RWPE2 (cell line): ENCODE measurements at regions not wholly inside any gene's neighbourhood (a gene's known extent, or its start where the extent isn't known, plus 50 kb on each side); places are given as distances from the start of the nearest gene placed in this dataset.

ENCODE experiments used
- ATAC-seq: fragments of 200-7000 bp; cut with Tn5 transposase; 3 replicates; pipeline ENCODE4 v1.9.1; 2021; ENCODE audit warnings: low read depth
- DNase-seq: peaks from one replicate; pipeline ENCODE4 v3.0.0-alpha.2; 2020; ENCODE audit warnings: low spot score
- H3K27ac ChIP-seq: fragments of 450-650 bp; 2 replicates; pipeline ENCODE4 v1.5.1; 2017; ENCODE audit warnings: mild to moderate bottlenecking; ENCODE audit not compliant: poor library complexity, severe bottlenecking
- H3K27me3 ChIP-seq: fragments of 250-450 bp; sonication (Bioruptor Pico); 2 replicates; pipeline ENCODE4 v1.5.1; 2021; ENCODE audit warnings: mild to moderate bottlenecking, moderate library complexity; ENCODE audit not compliant: insufficient read depth, poor library complexity, severe bottlenecking
- H3K36me3 ChIP-seq: fragments of 250-450 bp; sonication (Bioruptor Pico); 2 replicates; pipeline ENCODE4 v1.5.1; 2020; ENCODE audit warnings: low read depth, mild to moderate bottlenecking, moderate library complexity
- H3K4me1 ChIP-seq: fragments of 250-450 bp; sonication (Bioruptor Pico); 2 replicates; pipeline ENCODE4 v1.5.1; 2021; ENCODE audit warnings: mild to moderate bottlenecking, moderate library complexity; ENCODE audit not compliant: insufficient read depth, poor library complexity, severe bottlenecking
- H3K4me3 ChIP-seq: fragments of 250-450 bp; sonication (Bioruptor Pico); 2 replicates; pipeline ENCODE4 v1.5.1; 2021; ENCODE audit warnings: mild to moderate bottlenecking, moderate library complexity; ENCODE audit not compliant: severe bottlenecking
- H3K9me3 ChIP-seq: fragments of 250-450 bp; sonication (Bioruptor Pico); 2 replicates; pipeline ENCODE4 v1.5.1; 2021; ENCODE audit warnings: mild to moderate bottlenecking, moderate library complexity; ENCODE audit not compliant: severe bottlenecking
- TF ChIP-seq, protein P1 (sequence below): fragments of 450-650 bp; IDR thresholded peaks from one replicate; pipeline ENCODE4 v1.5.1; 2017; ENCODE audit warnings: mild to moderate bottlenecking, moderate library complexity; ENCODE audit not compliant: poor library complexity, severe bottlenecking

DNA sequence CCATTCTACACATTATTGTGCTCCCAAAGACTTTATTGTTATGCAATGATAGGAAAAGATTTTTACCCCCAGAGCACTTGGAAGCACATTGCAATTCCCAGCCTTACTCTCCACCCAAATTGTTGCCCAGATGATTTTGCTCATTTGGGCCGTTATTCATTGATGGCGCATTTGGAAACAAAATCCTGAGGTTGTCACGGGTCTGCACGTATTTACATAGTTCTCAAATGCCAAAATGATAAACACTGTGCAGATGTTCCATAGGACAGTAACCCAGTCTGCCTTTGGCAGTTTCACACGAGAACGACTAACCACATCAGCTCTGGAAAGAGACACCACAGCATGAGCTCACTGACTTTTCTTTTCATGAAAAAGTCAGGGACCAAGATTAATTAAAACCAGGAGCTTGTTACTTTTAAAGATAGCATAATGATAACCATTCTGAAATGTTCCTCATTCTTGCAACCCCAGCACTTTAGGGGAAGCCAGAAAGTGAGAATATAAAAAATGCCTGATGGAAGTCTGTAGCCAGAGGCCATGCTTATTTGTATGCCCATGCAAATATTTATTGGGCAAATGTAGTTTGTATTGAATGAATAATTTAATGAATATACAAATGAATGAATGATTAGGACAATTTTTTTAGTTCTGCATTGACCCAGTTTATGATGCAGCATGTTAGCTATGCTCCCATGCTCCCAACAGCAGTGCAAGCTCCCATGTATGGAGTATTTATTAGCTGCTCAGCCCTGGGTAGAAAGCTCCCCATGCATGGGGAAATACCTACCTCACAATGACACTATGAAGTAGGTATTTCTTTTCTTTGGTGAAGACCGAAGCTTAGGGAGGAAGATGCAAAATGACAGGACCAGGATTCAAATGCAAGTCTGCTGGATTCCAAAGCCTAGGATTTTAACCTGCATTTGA, 84.6 kb downstream of the MAIP1 start:
- Histone ChIP-seq H3K9me3 (no peaks in the 10 kb centered on the region), H3K4me1 (no peaks in the 10 kb centered on the region), H3K36me3 (no peaks in the 10 kb centered on the region), H3K4me3 (no peak overlapping the region), H3K27ac (no peak overlapping the region), H3K27me3 (no peaks in the 10 kb centered on the region)
- DNase-seq = no peak
- TF ChIP-seq, protein P1, sequence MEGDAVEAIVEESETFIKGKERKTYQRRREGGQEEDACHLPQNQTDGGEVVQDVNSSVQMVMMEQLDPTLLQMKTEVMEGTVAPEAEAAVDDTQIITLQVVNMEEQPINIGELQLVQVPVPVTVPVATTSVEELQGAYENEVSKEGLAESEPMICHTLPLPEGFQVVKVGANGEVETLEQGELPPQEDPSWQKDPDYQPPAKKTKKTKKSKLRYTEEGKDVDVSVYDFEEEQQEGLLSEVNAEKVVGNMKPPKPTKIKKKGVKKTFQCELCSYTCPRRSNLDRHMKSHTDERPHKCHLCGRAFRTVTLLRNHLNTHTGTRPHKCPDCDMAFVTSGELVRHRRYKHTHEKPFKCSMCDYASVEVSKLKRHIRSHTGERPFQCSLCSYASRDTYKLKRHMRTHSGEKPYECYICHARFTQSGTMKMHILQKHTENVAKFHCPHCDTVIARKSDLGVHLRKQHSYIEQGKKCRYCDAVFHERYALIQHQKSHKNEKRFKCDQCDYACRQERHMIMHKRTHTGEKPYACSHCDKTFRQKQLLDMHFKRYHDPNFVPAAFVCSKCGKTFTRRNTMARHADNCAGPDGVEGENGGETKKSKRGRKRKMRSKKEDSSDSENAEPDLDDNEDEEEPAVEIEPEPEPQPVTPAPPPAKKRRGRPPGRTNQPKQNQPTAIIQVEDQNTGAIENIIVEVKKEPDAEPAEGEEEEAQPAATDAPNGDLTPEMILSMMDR = no peak
- ATAC-seq = no peak

DNA sequence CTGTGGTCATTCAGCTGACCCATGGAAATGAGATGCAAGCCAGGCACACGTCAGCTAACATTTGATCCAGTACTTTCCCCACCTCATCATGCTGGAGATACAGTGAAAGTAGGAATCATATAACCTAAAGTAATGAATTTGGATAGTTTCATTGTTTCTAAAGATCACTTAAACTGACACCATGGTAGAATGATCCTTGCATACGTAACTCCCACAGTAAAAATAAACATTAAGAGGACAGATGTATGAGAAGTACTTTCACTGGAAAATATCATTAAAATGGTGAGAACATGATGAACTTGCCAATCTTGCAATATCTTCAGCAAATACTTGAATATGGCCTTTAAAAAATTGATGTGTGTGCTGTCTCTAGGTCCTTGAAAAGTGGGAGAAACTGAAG, 85.4 kb downstream of the MAIP1 start:
- Histone ChIP-seq H3K4me3 (no peak overlapping the region), H3K27ac (no peak overlapping the region), H3K36me3 (no peaks in the 10 kb centered on the region), H3K27me3 (no peaks in the 10 kb centered on the region), H3K4me1 (no peaks in the 10 kb centered on the region), H3K9me3 (no peaks in the 10 kb centered on the region)
- ATAC-seq (no peak), DNase-seq (no peak)
- TF ChIP-seq, protein P1 = no peak

DNA sequence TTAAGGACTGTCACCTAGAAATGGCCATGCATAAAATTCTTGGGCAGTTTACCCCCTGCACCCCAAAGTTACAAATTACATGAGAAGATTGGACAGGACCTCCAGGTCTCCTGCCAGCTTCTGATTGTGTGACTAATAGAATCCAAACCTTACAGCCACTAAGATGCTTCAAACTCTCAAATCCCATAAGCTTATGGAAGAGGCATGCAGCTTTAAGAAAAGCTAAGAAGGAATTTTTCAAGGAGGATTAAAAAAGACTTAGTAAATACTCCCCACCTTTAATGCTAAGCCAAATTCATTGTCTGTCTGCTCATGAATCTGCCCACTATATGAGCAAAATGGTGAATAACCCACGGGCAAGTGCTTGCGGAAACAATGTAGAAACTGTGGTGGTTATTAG, 86.3 kb downstream of the MAIP1 start:
- H3K9me3 ChIP-seq = no peaks in the 10 kb centered on the region
- TF ChIP-seq, protein P1 = no peak
- no peaks in the 10 kb centered on the region for H3K27me3 ChIP-seq
- no peak overlapping the region for H3K27ac ChIP-seq
- no peaks in the 10 kb centered on the region for H3K4me1 ChIP-seq
- no peak for ATAC-seq
- DNase-seq = no peak
- H3K36me3 ChIP-seq = no peaks in the 10 kb centered on the region
- no peak overlapping the region for H3K4me3 ChIP-seq

DNA sequence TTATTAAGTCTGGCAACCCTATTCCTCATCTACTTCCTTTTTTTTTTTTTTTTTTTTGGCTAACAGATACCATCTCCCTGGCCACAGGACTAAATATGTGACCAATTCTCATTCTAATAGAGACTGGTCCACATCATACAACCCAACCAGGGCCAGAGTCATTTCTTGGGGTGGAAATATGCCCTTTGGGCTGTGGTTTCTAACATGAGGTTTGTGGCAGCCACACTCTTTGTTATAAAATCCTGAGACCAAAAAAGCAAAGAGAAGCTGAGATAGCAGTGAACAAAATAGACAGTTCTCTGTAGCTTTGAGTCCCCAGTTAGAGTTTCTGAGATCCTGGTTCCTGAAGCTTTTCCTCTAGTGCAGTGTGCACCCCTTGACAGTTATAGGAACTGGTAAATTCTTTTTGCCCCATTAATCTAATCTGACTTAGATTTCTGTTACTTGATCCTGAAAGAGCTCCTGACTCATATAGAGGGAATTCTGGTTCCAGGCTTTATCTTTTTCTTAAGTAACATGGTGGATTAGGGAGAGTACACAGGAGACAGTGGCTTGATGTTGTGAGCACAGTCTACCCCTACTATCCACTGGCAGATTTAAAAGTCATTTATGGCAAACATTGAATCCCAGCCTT, 86.8 kb downstream of the MAIP1 start:
- no peaks in the 10 kb centered on the region for H3K4me1 ChIP-seq
- H3K36me3 ChIP-seq = no peaks in the 10 kb centered on the region
- H3K27ac ChIP-seq = no peak overlapping the region
- no peaks in the 10 kb centered on the region for H3K9me3 ChIP-seq
- H3K27me3 ChIP-seq = no peaks in the 10 kb centered on the region
- DNase-seq (no peak), ATAC-seq (peak; percentile 85)
- TF ChIP-seq, protein P1 = no peak
- no peak overlapping the region for H3K4me3 ChIP-seq
